Body of pancreas (tissue), 4 donors: ENCODE measurements at regions not wholly inside any gene's neighbourhood (a gene's known extent, or its start where the extent isn't known, plus 50 kb on each side); places are given as distances from the start of the nearest gene placed in this dataset.

Experiments
- POLR2A ChIP-seq, 3 donors: fragments of 450-650 bp; IDR thresholded peaks; one replicate each; pipeline ENCODE4 v1.6.1; 2016; ENCODE audit warnings: antibody characterized with exemption in 3 of 3, mild to moderate bottlenecking in 2 of 3
- TF ChIP-seq, protein P1 (sequence below), 7 experiments: fragments of 450-650 bp in 4 of 7; fragments of 200-600 bp in 3 of 7; sonication (generic) in 3 of 7; IDR thresholded peaks; one replicate each; pipeline ENCODE4 v1.5.1; 2016 to 2019; ENCODE audit warnings: antibody characterized with exemption in 7 of 7

DNA sequence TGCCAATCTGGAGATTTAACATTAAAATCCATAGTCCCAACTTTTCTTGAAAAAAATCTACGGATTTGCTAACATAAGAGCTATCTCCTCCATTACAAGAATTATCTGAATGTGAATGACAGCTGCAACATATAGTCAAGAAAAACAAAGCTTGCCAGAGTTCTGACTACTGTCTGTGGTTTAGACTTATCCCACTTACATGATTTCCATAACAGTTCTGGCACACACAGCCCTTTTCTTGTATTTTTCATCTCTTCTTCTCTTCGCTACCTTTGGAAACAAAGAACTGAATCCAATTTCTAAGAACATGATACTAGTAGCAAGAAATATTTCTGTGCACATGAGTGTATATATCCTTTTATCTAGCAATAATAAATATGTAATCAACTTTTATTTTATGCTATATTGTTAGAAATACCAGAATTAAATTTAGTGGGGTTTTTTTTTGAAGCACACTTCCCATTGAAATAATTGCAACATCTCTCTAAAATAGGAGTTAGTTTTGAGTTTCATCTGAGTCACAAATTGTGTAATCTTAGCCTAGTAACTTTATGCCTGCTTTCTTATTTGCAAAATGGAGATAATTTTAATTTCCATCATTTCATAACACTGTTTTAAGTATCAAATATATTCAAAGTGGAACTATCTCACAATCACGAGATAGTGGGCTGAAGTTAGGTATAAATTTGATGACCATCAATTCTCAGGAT, 1217.6 kb downstream of the JRKL start:
- no peak for TF ChIP-seq POLR2A (IDR thresholded peaks at IDR 0.05)
- TF ChIP-seq, protein P1, sequence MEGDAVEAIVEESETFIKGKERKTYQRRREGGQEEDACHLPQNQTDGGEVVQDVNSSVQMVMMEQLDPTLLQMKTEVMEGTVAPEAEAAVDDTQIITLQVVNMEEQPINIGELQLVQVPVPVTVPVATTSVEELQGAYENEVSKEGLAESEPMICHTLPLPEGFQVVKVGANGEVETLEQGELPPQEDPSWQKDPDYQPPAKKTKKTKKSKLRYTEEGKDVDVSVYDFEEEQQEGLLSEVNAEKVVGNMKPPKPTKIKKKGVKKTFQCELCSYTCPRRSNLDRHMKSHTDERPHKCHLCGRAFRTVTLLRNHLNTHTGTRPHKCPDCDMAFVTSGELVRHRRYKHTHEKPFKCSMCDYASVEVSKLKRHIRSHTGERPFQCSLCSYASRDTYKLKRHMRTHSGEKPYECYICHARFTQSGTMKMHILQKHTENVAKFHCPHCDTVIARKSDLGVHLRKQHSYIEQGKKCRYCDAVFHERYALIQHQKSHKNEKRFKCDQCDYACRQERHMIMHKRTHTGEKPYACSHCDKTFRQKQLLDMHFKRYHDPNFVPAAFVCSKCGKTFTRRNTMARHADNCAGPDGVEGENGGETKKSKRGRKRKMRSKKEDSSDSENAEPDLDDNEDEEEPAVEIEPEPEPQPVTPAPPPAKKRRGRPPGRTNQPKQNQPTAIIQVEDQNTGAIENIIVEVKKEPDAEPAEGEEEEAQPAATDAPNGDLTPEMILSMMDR (IDR thresholded peaks at IDR 0.05): no peak
